K562 (cell line): ENCODE measurements at regions not wholly inside any gene's neighbourhood (a gene's known extent, or its start where the extent isn't known, plus 50 kb on each side); places are given as distances from the start of the nearest gene placed in this dataset.

Experiments used
- HINFP ChIP-seq: fragments of 450-650 bp; conservative IDR thresholded peaks from 2 replicates; pipeline ENCODE4 v1.6.1; 2016; ENCODE audit warnings: missing genetic modification characterization, low read depth, mild to moderate bottlenecking, control low read depth, missing compliant biosample characterization
- HMGXB4 ChIP-seq: sonication (generic); formaldehyde crosslinking; IDR thresholded peaks from 2 replicates; pipeline ENCODE4 v1.8.1; 2023; ENCODE audit warnings: mild to moderate bottlenecking, missing genetic modification reagents
- SRF ChIP-seq, 2 experiments: fragments of 250-450, 450-650 bp in 1 of 2; sonication (Bioruptor Pico) in 1 of 2; sonication (generic) in 1 of 2; formaldehyde crosslinking; IDR thresholded peaks; 2 replicates each; pipeline versions ENCODE4 v1.5.0 to v1.5.1; 2020 to 2022; ENCODE audit warnings: mild to moderate bottlenecking in 1 of 2, missing genetic modification reagents in 1 of 2
- ZC3H11A ChIP-seq: IDR thresholded peaks from 2 replicates; pipeline ENCODE4 v1.6.1; 2012; ENCODE audit warnings: low read depth, low read length, improper control_type of control experiment
- ZNF12 ChIP-seq: sonication (generic); formaldehyde crosslinking; IDR thresholded peaks from 2 replicates; pipeline ENCODE4 v1.4.0; 2020; ENCODE audit warnings: mild to moderate bottlenecking, missing genetic modification reagents
- ZNF232 ChIP-seq: sonication (generic); formaldehyde crosslinking; IDR thresholded peaks from 2 replicates; pipeline ENCODE4 v1.8.0; 2022; ENCODE audit warnings: mild to moderate bottlenecking, missing genetic modification reagents
- ZNF561 ChIP-seq: fragments of 450-650 bp; formaldehyde crosslinking; conservative IDR thresholded peaks from 2 replicates; pipeline ENCODE4 v1.4.0; 2020; ENCODE audit warnings: mild to moderate bottlenecking, moderate library complexity
- ZNF75A ChIP-seq: fragments of 450-650 bp; formaldehyde crosslinking; IDR thresholded peaks from 2 replicates; pipeline ENCODE4 v1.4.0; 2020; ENCODE audit warnings: mild to moderate bottlenecking
- TF ChIP-seq, protein P1 (sequence below), 2 experiments: fragments of 450-650 bp; IDR thresholded peaks; 2 replicates each; pipeline ENCODE4 v1.6.1; 2016; ENCODE audit warnings: mild to moderate bottlenecking in 2 of 2, borderline replicate concordance in 1 of 2, low read depth in 1 of 2, moderate library complexity in 1 of 2

GRCh38 chr2:45121236-45121927, 112.1 kb upstream of the SIX2 start (continued):
- TF ChIP-seq, protein P1, sequence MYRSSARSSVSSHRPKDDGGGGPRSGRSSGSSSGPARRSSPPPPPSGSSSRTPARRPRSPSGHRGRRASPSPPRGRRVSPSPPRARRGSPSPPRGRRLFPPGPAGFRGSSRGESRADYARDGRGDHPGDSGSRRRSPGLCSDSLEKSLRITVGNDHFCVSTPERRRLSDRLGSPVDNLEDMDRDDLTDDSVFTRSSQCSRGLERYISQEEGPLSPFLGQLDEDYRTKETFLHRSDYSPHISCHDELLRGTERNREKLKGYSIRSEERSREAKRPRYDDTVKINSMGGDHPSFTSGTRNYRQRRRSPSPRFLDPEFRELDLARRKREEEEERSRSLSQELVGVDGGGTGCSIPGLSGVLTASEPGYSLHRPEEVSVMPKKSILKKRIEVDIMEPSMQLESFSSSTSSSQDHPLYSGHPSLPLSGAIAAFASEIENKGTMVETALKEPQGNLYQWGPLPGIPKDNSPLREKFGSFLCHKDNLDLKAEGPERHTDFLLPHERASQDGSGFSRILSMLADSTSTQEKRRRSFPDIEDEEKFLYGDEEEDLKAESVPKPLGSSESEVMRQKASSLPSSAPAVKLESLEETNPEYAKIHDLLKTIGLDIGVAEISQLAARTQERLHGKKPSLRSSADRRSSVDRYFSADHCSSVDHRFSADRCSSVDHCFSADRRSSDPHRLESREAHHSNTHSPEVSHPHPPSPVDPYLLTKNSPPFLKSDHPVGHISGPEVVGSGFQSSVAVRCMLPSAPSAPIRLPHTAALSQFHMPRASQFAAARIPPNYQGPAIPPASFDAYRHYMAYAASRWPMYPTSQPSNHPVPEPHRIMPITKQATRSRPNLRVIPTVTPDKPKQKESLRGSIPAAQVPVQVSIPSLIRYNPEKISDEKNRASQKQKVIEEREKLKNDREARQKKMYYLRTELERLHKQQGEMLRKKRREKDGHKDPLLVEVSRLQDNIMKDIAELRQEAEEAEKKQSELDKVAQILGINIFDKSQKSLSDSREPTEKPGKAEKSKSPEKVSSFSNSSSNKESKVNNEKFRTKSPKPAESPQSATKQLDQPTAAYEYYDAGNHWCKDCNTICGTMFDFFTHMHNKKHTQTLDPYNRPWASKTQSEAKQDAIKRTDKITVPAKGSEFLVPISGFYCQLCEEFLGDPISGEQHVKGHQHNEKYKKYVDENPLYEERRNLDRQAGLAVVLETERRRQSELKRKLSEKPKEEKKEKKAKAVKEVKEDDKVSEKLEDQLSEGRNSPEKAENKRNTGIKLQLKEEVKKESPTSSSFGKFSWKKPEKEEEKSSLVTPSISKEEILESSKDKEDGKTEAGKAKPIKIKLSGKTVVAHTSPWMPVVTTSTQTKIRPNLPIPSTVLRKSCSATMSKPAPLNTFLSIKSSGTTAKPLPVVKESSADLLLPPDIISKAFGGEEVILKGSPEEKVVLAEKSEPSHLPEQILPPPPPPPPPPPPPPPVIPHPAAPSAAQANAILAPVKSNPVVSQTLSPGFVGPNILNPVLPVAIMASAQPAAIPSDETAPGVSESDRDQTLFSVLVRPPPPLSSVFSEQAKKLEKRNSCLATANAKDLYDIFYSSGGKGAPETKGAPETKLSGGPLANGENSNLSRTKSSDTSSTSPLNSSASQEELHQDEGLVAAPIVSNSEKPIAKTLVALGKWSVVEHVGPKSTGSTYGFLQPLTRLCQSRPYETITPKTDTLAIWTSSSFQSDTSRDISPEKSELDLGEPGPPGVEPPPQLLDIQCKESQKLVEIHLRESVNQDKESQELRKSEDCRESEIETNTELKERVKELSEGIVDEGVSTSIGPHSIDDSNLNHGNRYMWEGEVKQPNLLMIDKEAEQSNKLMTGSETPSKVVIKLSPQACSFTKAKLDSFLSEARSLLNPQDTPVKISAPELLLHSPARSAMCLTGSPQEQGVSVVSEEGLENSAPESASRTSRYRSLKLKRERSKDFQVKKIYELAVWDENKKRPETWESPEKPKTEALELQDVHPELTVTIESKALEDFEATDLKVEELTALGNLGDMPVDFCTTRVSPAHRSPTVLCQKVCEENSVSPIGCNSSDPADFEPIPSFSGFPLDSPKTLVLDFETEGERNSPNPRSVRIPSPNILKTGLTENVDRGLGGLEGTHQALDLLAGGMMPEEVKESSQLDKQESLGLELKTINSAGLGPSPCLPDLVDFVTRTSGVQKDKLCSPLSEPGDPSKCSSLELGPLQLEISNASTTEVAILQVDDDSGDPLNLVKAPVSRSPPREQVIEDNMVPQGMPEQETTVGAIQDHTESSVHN (IDR thresholded peaks at IDR 0.05; ENCODE audit: borderline replicate concordance in 1 of 2, low read depth in 1 of 2) = no peak
- TF ChIP-seq ZNF232 (CRISPR knock-in tag) (no peak), ZNF75A (CRISPR knock-in tag) (no peak), HINFP (tag) (no peak), ZNF12 (CRISPR knock-in tag) (no peak), HMGXB4 (CRISPR knock-in tag) (no peak), ZNF561 (CRISPR knock-in tag) (no peak), ZC3H11A (no peak), SRF (CRISPR knock-in tag; IDR thresholded peaks at IDR 0.05) (no peak)
